Right lobe of liver (tissue), 6 donors: ENCODE measurements at regions not wholly inside any gene's neighbourhood (a gene's known extent, or its start where the extent isn't known, plus 50 kb on each side); places are given as distances from the start of the nearest gene placed in this dataset.

Experiments used
- ATAC-seq, 4 donors: fragments of 200-7000 bp; cut with Tn5 transposase; one replicate each; pipeline ENCODE4 v1.9.1; 2020; ENCODE audit warnings: mild to moderate bottlenecking in 4 of 4, moderate library complexity in 4 of 4
- DNase-seq, 3 donors: peaks; one replicate each; pipeline ENCODE4 v3.0.0-alpha.2; 2020
- H3K27ac ChIP-seq, 3 donors: fragments of 200-600 bp; one replicate each; pipeline ENCODE4 v1.8.0; 2022
- H3K27me3 ChIP-seq, 2 donors: fragments of 200-600 bp; one replicate each; pipeline ENCODE4 v1.8.0; 2022
- H3K36me3 ChIP-seq, 4 donors: fragments of 200-600 bp; sonication (generic) in 1 of 4; one replicate each; pipeline versions ENCODE4 v1.5.1 to v1.8.0; 2017 to 2022; ENCODE audit warnings: control low read depth in 1 of 4
- H3K4me1 ChIP-seq, 4 donors: fragments of 200-600 bp; sonication (generic) in 1 of 4; one replicate each; pipeline versions ENCODE4 v1.5.1 to v1.8.0; 2017 to 2022; ENCODE audit warnings: control low read depth in 1 of 4
- H3K4me3 ChIP-seq, 3 donors: fragments of 200-600 bp; one replicate each; pipeline ENCODE4 v1.8.0; 2022
- H3K9me3 ChIP-seq, 4 donors: fragments of 200-600 bp; sonication (generic) in 1 of 4; one replicate each; pipeline versions ENCODE4 v1.5.1 to v1.8.0; 2017 to 2022; ENCODE audit warnings: control low read depth in 1 of 4
- CTCF ChIP-seq, 4 donors: fragments of 200-600 bp in 3 of 4; fragments of 450-650 bp in 1 of 4; IDR thresholded peaks; one replicate each; pipeline versions ENCODE4 v1.5.1 to v1.8.0; 2016 to 2022; ENCODE audit warnings: antibody characterized with exemption in 4 of 4, mild to moderate bottlenecking in 2 of 4
- POLR2A ChIP-seq: fragments of 450-650 bp; IDR thresholded peaks from one replicate; pipeline ENCODE4 v1.6.1; 2017; ENCODE audit warnings: antibody characterized with exemption, mild to moderate bottlenecking
- WGBS: methylation state at CpG from one replicate; pipeline ENCODE4 v1.1.6; 2018; ENCODE audit warnings: low coverage, low lambda C conversion rate; ENCODE audit not compliant: insufficient coverage; ENCODE audit errors: missing lambda C conversion rate; 5-methylcytosine and 5-hydroxymethylcytosine counted together
- intact Hi-C, 2 donors: fragments of 100-400 bp; cut with DNase I; formaldehyde crosslinking; loops; one replicate each; pipeline versions ENCODE4 v1.11.2 to v1.14.1; 2022
- donor health status: DM: no; HTN: yes; CAD: no.
- donor health status: DM: no; HTN: no; CAD: no.
- donor health status: DM: no; HTN: no; CAD: no.
- donor health status: DM: no; HTN: yes; CAD: no.
- donor health status: DM: no; HTN: yes; CAD: no.

- Histone ChIP-seq H3K4me1 (no peaks in the 10 kb centered on the region), H3K27ac (no peak overlapping the region), H3K4me3 (no peak overlapping the region), H3K36me3 (no peaks in the 10 kb centered on the region), H3K27me3 (no peaks in the 10 kb centered on the region), H3K9me3 (no peaks in the 10 kb centered on the region)
- WGBS, result 85% methylated on average over 2 of the region's 2 CpGs
- TF ChIP-seq POLR2A (no peak), CTCF (IDR thresholded peaks at IDR 0.05) (no peak)
- DNase-seq (no peak), ATAC-seq (no peak)
- intact Hi-C loops, result no loop called here
Observed at GRCh38 chr3:35275768-35276167, 363.6 kb upstream of the ARPP21 start.

DNA sequence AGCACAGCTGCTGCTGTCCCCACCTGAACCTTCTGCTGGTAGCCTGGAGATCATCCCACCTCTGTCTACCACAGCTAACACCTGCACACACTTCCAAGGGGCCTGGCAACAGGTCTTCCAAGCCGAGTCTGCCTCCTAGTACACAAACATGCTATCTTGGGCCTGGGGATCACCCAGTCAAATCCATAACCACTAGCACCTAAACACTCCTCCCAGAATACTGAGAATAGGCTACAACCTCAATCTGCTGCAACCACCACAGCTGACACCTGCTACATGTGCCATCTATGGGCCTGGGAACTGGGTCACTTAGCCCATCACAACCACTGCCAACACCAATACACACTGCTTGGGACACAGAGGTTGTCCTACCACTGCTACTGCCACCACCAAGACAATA lies 362.8 kb upstream of the ARPP21 start:
- DNase-seq (no peak), ATAC-seq (no peak)
- WGBS, result 63% methylated on average over 1 of the region's 1 CpG
- no peak overlapping the region for H3K27ac ChIP-seq
- intact Hi-C loops, result no loop called here
- H3K27me3 ChIP-seq, result no peaks in the 10 kb centered on the region
- TF ChIP-seq CTCF (IDR thresholded peaks at IDR 0.05), result no peak
- TF ChIP-seq POLR2A, result no peak
- H3K9me3 ChIP-seq, result no peaks in the 10 kb centered on the region
- no peaks in the 10 kb centered on the region for H3K4me1 ChIP-seq
- no peak overlapping the region for H3K4me3 ChIP-seq
- no peaks in the 10 kb centered on the region for H3K36me3 ChIP-seq

- intact Hi-C loops, result no loop called here
- H3K9me3 ChIP-seq, result no peaks in the 10 kb centered on the region
- ATAC-seq, result no peak
- H3K36me3 ChIP-seq, result no peaks in the 10 kb centered on the region
- no peak overlapping the region for H3K4me3 ChIP-seq
- TF ChIP-seq CTCF (IDR thresholded peaks at IDR 0.05) (no peak), POLR2A (no peak)
- WGBS, result 53% methylated on average over 4 of the region's 4 CpGs
- H3K27me3 ChIP-seq, result no peaks in the 10 kb centered on the region
- H3K27ac ChIP-seq, result no peak overlapping the region
- no peak for DNase-seq
- no peaks in the 10 kb centered on the region for H3K4me1 ChIP-seq
Observed at GRCh38 chr3:35291471-35292236, 347.7 kb upstream of the ARPP21 start.

DNA sequence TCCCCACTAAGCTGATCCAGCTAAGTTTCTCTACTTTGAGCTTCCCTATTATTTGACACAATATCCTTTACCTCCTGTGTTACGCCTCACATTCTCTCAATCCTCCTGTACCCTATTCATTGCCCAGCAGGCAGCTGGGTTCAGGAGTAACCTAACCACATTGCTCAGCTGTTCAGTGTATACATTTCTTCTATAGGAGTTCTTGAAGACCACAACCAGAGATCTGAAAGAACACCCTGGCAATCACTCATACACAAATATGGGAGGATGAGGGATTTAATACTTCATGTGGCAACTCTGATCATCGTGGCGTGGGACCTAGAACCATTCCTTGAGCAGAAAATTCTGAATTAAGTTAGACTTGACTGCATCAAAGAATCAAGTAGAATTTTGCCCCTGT lies 346.8 kb upstream of the ARPP21 start:
- no peak overlapping the region for H3K4me3 ChIP-seq
- H3K4me1 ChIP-seq, result no peaks in the 10 kb centered on the region
- 88% methylated on average over 2 of the region's 3 CpGs for WGBS
- intact Hi-C loops, result no loop called here
- H3K27ac ChIP-seq, result no peak overlapping the region
- no peaks in the 10 kb centered on the region for H3K9me3 ChIP-seq
- no peak for TF ChIP-seq CTCF (IDR thresholded peaks at IDR 0.05)
- H3K36me3 ChIP-seq, result no peaks in the 10 kb centered on the region
- no peak for ATAC-seq
- no peaks in the 10 kb centered on the region for H3K27me3 ChIP-seq
- DNase-seq, result no peak

DNA sequence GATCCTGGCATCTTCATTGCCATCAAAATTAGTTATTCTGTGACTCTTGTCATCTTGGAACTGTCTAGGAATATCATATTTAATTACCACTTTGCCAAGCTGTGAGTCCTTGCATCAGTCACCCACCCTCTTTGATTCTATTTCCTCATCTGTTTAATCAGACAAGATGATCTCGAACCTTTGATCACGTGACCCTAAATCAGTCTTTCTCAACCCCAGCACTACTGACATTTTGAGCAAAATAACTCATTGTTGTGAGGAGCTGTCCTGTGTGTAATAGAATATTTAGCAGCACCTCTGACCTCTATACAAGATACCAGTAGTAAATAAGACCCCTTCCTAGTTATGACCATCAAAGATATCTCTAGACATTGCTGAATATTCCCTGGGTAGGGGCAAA lies 343.4 kb upstream of the ARPP21 start:
- Histone ChIP-seq H3K27me3 (no peaks in the 10 kb centered on the region), H3K4me3 (no peak overlapping the region), H3K27ac (no peak overlapping the region), H3K36me3 (no peaks in the 10 kb centered on the region), H3K9me3 (no peaks in the 10 kb centered on the region), H3K4me1 (no peaks in the 10 kb centered on the region)
- intact Hi-C loops, result no loop called here
- ATAC-seq (no peak), DNase-seq (no peak)
- TF ChIP-seq CTCF (IDR thresholded peaks at IDR 0.05), result no peak
- no peak for TF ChIP-seq POLR2A
- 50% methylated on average over 2 of the region's 2 CpGs for WGBS
